Loucy (cell line): ENCODE measurements at regions not wholly inside any gene's neighbourhood (a gene's known extent, or its start where the extent isn't known, plus 50 kb on each side); places are given as distances from the start of the nearest gene placed in this dataset.

Source experiments
- H2AFZ ChIP-seq: fragments of 200-600 bp; sonication (generic); 2 replicates; pipeline ENCODE4 v1.6.0; 2016; ENCODE audit warnings: antibody characterized with exemption, mild to moderate bottlenecking, low read length, moderate library complexity
- H3F3A ChIP-seq: fragments of 200-600 bp; 2 replicates; pipeline ENCODE4 v1.6.0; 2016; ENCODE audit warnings: antibody characterized with exemption, low read depth, mild to moderate bottlenecking
- H3K27me3 ChIP-seq: fragments of 200-600 bp; sonication (generic); 2 replicates; pipeline ENCODE4 v1.6.1; 2014; ENCODE audit warnings: low read length, mild to moderate bottlenecking; ENCODE audit not compliant: insufficient read depth, poor library complexity, severe bottlenecking
- H3K36me3 ChIP-seq: fragments of 200-600 bp; sonication (generic); 2 replicates; pipeline ENCODE4 v1.6.1; 2016; ENCODE audit warnings: low read length; ENCODE audit not compliant: insufficient read depth
- H3K4me1 ChIP-seq: fragments of 200-600 bp; sonication (generic); 2 replicates; pipeline ENCODE4 v1.5.1; 2014; ENCODE audit warnings: low read length, mild to moderate bottlenecking; ENCODE audit not compliant: insufficient read depth, poor library complexity, severe bottlenecking
- H3K4me2 ChIP-seq: fragments of 200-600 bp; sonication (generic); 2 replicates; pipeline ENCODE4 v1.6.0; 2014; ENCODE audit warnings: antibody characterized with exemption, low read length, low read depth, mild to moderate bottlenecking; ENCODE audit not compliant: poor library complexity, severe bottlenecking
- H3K4me3 ChIP-seq: fragments of 200-600 bp; sonication (generic); 2 replicates; pipeline ENCODE4 v1.5.1; 2014; ENCODE audit warnings: low read length, mild to moderate bottlenecking, mixed read lengths; ENCODE audit not compliant: poor library complexity, severe bottlenecking
- H3K79me2 ChIP-seq: fragments of 200-600 bp; sonication (generic); 2 replicates; pipeline ENCODE4 v1.6.1; 2014; ENCODE audit warnings: low read length; ENCODE audit not compliant: insufficient read depth
- H3K9ac ChIP-seq: fragments of 200-600 bp; sonication (generic); 2 replicates; pipeline ENCODE4 v1.6.0; 2014; ENCODE audit warnings: mild to moderate bottlenecking, low read depth, low read length, moderate library complexity; ENCODE audit not compliant: poor library complexity, severe bottlenecking
- H3K9me2 ChIP-seq: fragments of 200-600 bp; sonication (generic); replicated peaks from 2 replicates; pipeline ENCODE4 v1.6.1; 2016; ENCODE audit warnings: low read depth, low read length, mixed read lengths
- H3K9me3 ChIP-seq: fragments of 200-600 bp; sonication (generic); 2 replicates; pipeline ENCODE4 v1.6.1; 2014; ENCODE audit warnings: mild to moderate bottlenecking, antibody characterized with exemption, low read length, low read depth; ENCODE audit not compliant: insufficient read depth
- H4K20me1 ChIP-seq: fragments of 200-600 bp; sonication (generic); 2 replicates; pipeline ENCODE4 v1.6.0; 2014; ENCODE audit warnings: antibody characterized with exemption, low read length, mild to moderate bottlenecking; ENCODE audit not compliant: insufficient read depth, poor library complexity, severe bottlenecking
- CTCF ChIP-seq: fragments of 200-600 bp; sonication (generic); conservative IDR thresholded peaks from 2 replicates; pipeline ENCODE4 v1.5.1; 2014; ENCODE audit warnings: mild to moderate bottlenecking, antibody characterized with exemption, low read length
- EZH2phosphoT487 ChIP-seq: fragments of 200-600 bp; IDR thresholded peaks from 2 replicates; pipeline ENCODE4 v1.6.1; 2018; ENCODE audit warnings: antibody characterized with exemption, mild to moderate bottlenecking, moderate library complexity, borderline replicate concordance

- no peaks in the 10 kb centered on the region for H3K36me3 ChIP-seq
- H3K4me2 ChIP-seq = no peak overlapping the region
- TF ChIP-seq CTCF = no peak
- TF ChIP-seq EZH2phosphoT487 = no peak
- H3K9ac ChIP-seq = no peak overlapping the region
- no peaks in the 10 kb centered on the region for H3F3A ChIP-seq
- H3K4me3 ChIP-seq = no peak overlapping the region
- H4K20me1 ChIP-seq = no peaks in the 10 kb centered on the region
- H3K9me3 ChIP-seq = no peaks in the 10 kb centered on the region
- H3K9me2 ChIP-seq = no peaks in the 10 kb centered on the region
- H3K79me2 ChIP-seq = no peaks in the 10 kb centered on the region
- no peaks in the 10 kb centered on the region for H3K27me3 ChIP-seq
- H2AFZ ChIP-seq = no peak overlapping the region
- H3K4me1 ChIP-seq = no peaks in the 10 kb centered on the region
Measured at GRCh38 chr9:22588918-22589317, 142.3 kb downstream of the DMRTA1 start.

GRCh38 chr9:22590336-22591033, 143.9 kb downstream of the DMRTA1 start:
- Histone ChIP-seq H3K4me3 (no peak overlapping the region), H3K4me1 (no peaks in the 10 kb centered on the region), H3F3A (no peaks in the 10 kb centered on the region), H3K9ac (no peak overlapping the region), H3K9me2 (no peaks in the 10 kb centered on the region), H2AFZ (no peak overlapping the region), H3K9me3 (no peaks in the 10 kb centered on the region), H3K36me3 (no peaks in the 10 kb centered on the region), H3K79me2 (no peaks in the 10 kb centered on the region), H3K27me3 (no peaks in the 10 kb centered on the region), H3K4me2 (no peak overlapping the region), H4K20me1 (no peaks in the 10 kb centered on the region)
- TF ChIP-seq CTCF = no peak
- TF ChIP-seq EZH2phosphoT487 = no peak

- Histone ChIP-seq H3F3A (no peaks in the 10 kb centered on the region), H4K20me1 (no peaks in the 10 kb centered on the region), H3K27me3 (no peaks in the 10 kb centered on the region), H3K79me2 (no peaks in the 10 kb centered on the region), H2AFZ (no peak overlapping the region), H3K9me2 (no peaks in the 10 kb centered on the region), H3K4me3 (no peak overlapping the region), H3K4me1 (no peaks in the 10 kb centered on the region), H3K4me2 (no peak overlapping the region), H3K9ac (no peak overlapping the region), H3K9me3 (no peaks in the 10 kb centered on the region), H3K36me3 (no peaks in the 10 kb centered on the region)
- TF ChIP-seq CTCF (no peak), EZH2phosphoT487 (no peak)
Measured at GRCh38 chr9:22595805-22596204, 149.2 kb downstream of the DMRTA1 start.
